GM04504 (cell line): ENCODE measurements at regions not wholly inside any gene's neighbourhood (a gene's known extent, or its start where the extent isn't known, plus 50 kb on each side); places are given as distances from the start of the nearest gene placed in this dataset.
"Not testable (repeated sequence)": the region's sequence is repeated elsewhere in the genome, so short reads cannot be mapped to it uniquely, and the experiment has no call there.

Experiments
- DNase-seq: peaks from one replicate; pipeline ENCODE4 v3.0.0-alpha.2; 2012; ENCODE audit warnings: low read depth

- DNase-seq, result no peak
Measured at GRCh38 chr10:108082596-108082995, 918.1 kb upstream of the SORCS1 start.

- DNase-seq, result no peak
Measured at GRCh38 chr10:108078263-108078662, 913.8 kb upstream of the SORCS1 start.

- no peak for DNase-seq
Measured at GRCh38 chr10:108072466-108072865, 908.0 kb upstream of the SORCS1 start.

- no peak for DNase-seq
Measured at GRCh38 chr10:108070789-108071188, 906.3 kb upstream of the SORCS1 start.

GRCh38 chr10:108069096-108069495 is 904.6 kb upstream of the SORCS1 start:
- DNase-seq, result no peak

GRCh38 chr10:108064746-108065260 is 900.3 kb upstream of the SORCS1 start:
- DNase-seq, result no peak

- DNase-seq, result no peak
Measured at GRCh38 chr10:108060246-108060645, 895.7 kb upstream of the SORCS1 start.

GRCh38 chr10:108055506-108055905 is 891.0 kb upstream of the SORCS1 start:
- DNase-seq, result no peak

- DNase-seq, result no peak
Measured at GRCh38 chr10:108052981-108053380, 888.5 kb upstream of the SORCS1 start.

GRCh38 chr10:108051218-108051617 is 886.7 kb upstream of the SORCS1 start:
- DNase-seq, result no peak

- DNase-seq, result no peak
Measured at GRCh38 chr10:108050626-108051025, 886.1 kb upstream of the SORCS1 start.

GRCh38 chr10:108049668-108050067 is 885.2 kb upstream of the SORCS1 start:
- no peak for DNase-seq

- DNase-seq, result no peak
Measured at GRCh38 chr10:108048898-108049297, 884.4 kb upstream of the SORCS1 start.

- DNase-seq, result no peak
Measured at GRCh38 chr10:108039821-108040584, 875.5 kb upstream of the SORCS1 start.

GRCh38 chr10:108037061-108037460 is 872.6 kb upstream of the SORCS1 start:
- DNase-seq, result no peak

- no peak for DNase-seq
Measured at GRCh38 chr10:108036265-108036664, 871.8 kb upstream of the SORCS1 start.

GRCh38 chr10:108034829-108035228 is 870.3 kb upstream of the SORCS1 start:
- no peak for DNase-seq

- DNase-seq, result not testable (repeated sequence)
Measured at GRCh38 chr10:108033518-108033917, 869.0 kb upstream of the SORCS1 start.

GRCh38 chr10:108031505-108031904 is 867.0 kb upstream of the SORCS1 start:
- no peak for DNase-seq

- no peak for DNase-seq
Measured at GRCh38 chr10:108014902-108015177, 850.3 kb upstream of the SORCS1 start.

GRCh38 chr10:108014145-108014901 is 849.8 kb upstream of the SORCS1 start:
- no peak for DNase-seq

GRCh38 chr10:108005627-108006026 is 841.1 kb upstream of the SORCS1 start:
- DNase-seq, result no peak

GRCh38 chr10:108003576-108003975 is 839.1 kb upstream of the SORCS1 start:
- no peak for DNase-seq

- no peak for DNase-seq
Measured at GRCh38 chr10:108003061-108003460, 838.6 kb upstream of the SORCS1 start.
